Endothelial cell of umbilical vein (primary cell): ENCODE measurements at regions not wholly inside any gene's neighbourhood (a gene's known extent, or its start where the extent isn't known, plus 50 kb on each side); places are given as distances from the start of the nearest gene placed in this dataset.

Source experiments
- BruUV-seq: library from RNA; stranded (reverse); fragments of 400-500 nt; replicated peaks from 2 replicates; lab custom pipeline; 2021; lab: Mats Ljungman, UMichigan
- CTCF ChIA-PET: fragments of 300-600, 350-600 bp; sonication (Branson Sonifier 250); formaldehyde crosslinking; loops from one replicate; lab custom pipeline; 2021; ENCODE audit warnings: antibody characterized with exemption, inconsistent platforms; lab: Charles Lee
- POLR2A ChIA-PET: fragments of 300-600, 350-600 bp; sonication (Branson Sonifier 250); formaldehyde crosslinking; loops from one replicate; lab custom pipeline; 2021; ENCODE audit warnings: antibody characterized with exemption, inconsistent platforms; lab: Charles Lee
- DNase-seq: peaks from one replicate; pipeline ENCODE4 v3.0.0-alpha.2; 2011; ENCODE audit warnings: low read depth, low spot score
- FAIRE-seq: peaks from 2 replicates; lab custom pipeline; 2011; peaks lifted over from hg19 to GRCh38; lab: Jason Lieb, UNC
- H2AFZ ChIP-seq: 2 replicates; pipeline ENCODE4 v1.6.0; 2012; ENCODE audit warnings: low read depth, low read length, control low read depth, inconsistent platforms
- H3K27ac ChIP-seq: 2 replicates; pipeline ENCODE4 v1.5.1; 2011; ENCODE audit warnings: low read depth, mild to moderate bottlenecking, control low read depth, low read length, moderate library complexity; ENCODE audit not compliant: insufficient read depth
- H3K27me3 ChIP-seq, 2 experiments: 2 replicates each; pipeline versions ENCODE4 v1.6.0 to v1.6.1; 2011; ENCODE audit warnings: low read length in 2 of 2, mixed read lengths in 1 of 2; ENCODE audit not compliant: control insufficient read depth in 2 of 2, insufficient read depth in 2 of 2
- H3K36me3 ChIP-seq, 2 experiments: 2 replicates in 1 of 2; 3 replicates in 1 of 2; pipeline ENCODE4 v1.5.1; 2011; ENCODE audit warnings: low read length in 2 of 2, mild to moderate bottlenecking in 1 of 2, moderate library complexity in 1 of 2; ENCODE audit not compliant: control insufficient read depth in 2 of 2, insufficient read depth in 2 of 2; ENCODE audit errors: extremely low read depth in 1 of 2
- H3K4me1 ChIP-seq: 3 replicates; pipeline ENCODE4 v1.5.1; 2011; ENCODE audit warnings: mild to moderate bottlenecking, low read length; ENCODE audit not compliant: control insufficient read depth, insufficient read depth; ENCODE audit errors: extremely low read depth
- H3K4me2 ChIP-seq: 2 replicates; pipeline ENCODE4 v1.6.1; 2011; ENCODE audit warnings: low read length, control low read depth, mixed read lengths; ENCODE audit not compliant: insufficient read depth
- H3K4me3 ChIP-seq, 3 experiments: fragments of 200-600 bp in 1 of 3; sonication (generic), shearing (Covaris generic) in 1 of 3; replicated peaks in 1 of 3; 2 replicates each; pipeline ENCODE4 v1.5.1; 2011 to 2016; ENCODE audit warnings: control low read depth in 3 of 3, low read length in 3 of 3, mild to moderate bottlenecking in 2 of 3, inconsistent platforms in 1 of 3, low read depth in 1 of 3, moderate library complexity in 1 of 3; ENCODE audit not compliant: insufficient read depth in 1 of 3
- H3K79me2 ChIP-seq: 2 replicates; pipeline ENCODE4 v1.6.0; 2012; ENCODE audit warnings: low read length, inconsistent platforms; ENCODE audit not compliant: control insufficient read depth, insufficient read depth
- H3K9ac ChIP-seq: replicated peaks from 2 replicates; pipeline ENCODE3; 2011; ENCODE audit warnings: low read length, control low read depth; ENCODE audit not compliant: insufficient read depth; ENCODE audit errors: extremely low read depth
- H3K9me1 ChIP-seq: replicated peaks from 3 replicates; pipeline ENCODE4 v1.6.0; 2011; ENCODE audit warnings: mild to moderate bottlenecking, low read length; ENCODE audit not compliant: control insufficient read depth, insufficient read depth; ENCODE audit errors: extremely low read depth
- H3K9me3 ChIP-seq: replicated peaks from 2 replicates; pipeline ENCODE4 v1.5.1; 2012; ENCODE audit warnings: low read length, inconsistent platforms; ENCODE audit not compliant: control insufficient read depth, insufficient read depth
- H4K20me1 ChIP-seq: replicated peaks from 2 replicates; pipeline ENCODE3; 2011; ENCODE audit warnings: mild to moderate bottlenecking, low read length; ENCODE audit not compliant: control insufficient read depth, insufficient read depth; ENCODE audit errors: extremely low read depth
- EZH2 ChIP-seq: IDR thresholded peaks from 2 replicates; pipeline ENCODE4 v1.6.1; 2012; ENCODE audit warnings: borderline replicate concordance, low read depth, mild to moderate bottlenecking, moderate library complexity, low read length, inconsistent platforms; ENCODE audit not compliant: severe bottlenecking
- FOS ChIP-seq: IDR thresholded peaks from 2 replicates; pipeline ENCODE4 v1.6.1; 2011; ENCODE audit warnings: mild to moderate bottlenecking, low read length, moderate library complexity, borderline replicate concordance; ENCODE audit not compliant: insufficient read depth
- GATA2 ChIP-seq: IDR thresholded peaks from 2 replicates; pipeline ENCODE4 v1.7.0; 2011; ENCODE audit warnings: low read depth, mild to moderate bottlenecking, moderate library complexity, mixed read lengths, low read length; ENCODE audit not compliant: insufficient read length, insufficient read depth
- JUN ChIP-seq: IDR thresholded peaks from 2 replicates; pipeline ENCODE4 v1.6.1; 2011; ENCODE audit warnings: borderline replicate concordance, low read depth; ENCODE audit not compliant: insufficient read length, insufficient read depth
- MYC ChIP-seq: IDR thresholded peaks from one replicate; pipeline ENCODE4 v1.6.1; 2011; ENCODE audit warnings: mild to moderate bottlenecking, low read depth, low read length
- POLR2A ChIP-seq: IDR thresholded peaks from 2 replicates; pipeline ENCODE4 v1.6.1; 2012; ENCODE audit warnings: low read depth, mild to moderate bottlenecking, control low read depth, low read length
- POLR2AphosphoS5 ChIP-seq: IDR thresholded peaks from 2 replicates; pipeline ENCODE4 v1.6.1; 2012; ENCODE audit warnings: low read depth, mild to moderate bottlenecking, control low read depth, low read length, moderate library complexity; ENCODE audit not compliant: insufficient read depth
- dilution Hi-C: fragments of 300-500 bp; cut with MboI; formaldehyde crosslinking; loops from one replicate; pipeline ENCODE4 v1.15.0; 2019; ENCODE audit warnings: low sequenced_read_pairs; ENCODE audit not compliant: extremely low pct_ligation_motif_present
- intact Hi-C: fragments of 100-400 bp; cut with micrococcal nuclease; formaldehyde crosslinking; loops from one replicate; pipeline ENCODE4 v1.10.0; 2022
- TF ChIP-seq, protein P1 (sequence below), 2 donors: IDR thresholded peaks; 1 replicate in 1 of 2; 2 replicates in 1 of 2; pipeline ENCODE4 v1.5.1; 2011; ENCODE audit warnings: low read length in 2 of 2, mild to moderate bottlenecking in 2 of 2, moderate library complexity in 2 of 2, control low read depth in 1 of 2, inconsistent platforms in 1 of 2, low read depth in 1 of 2; ENCODE audit not compliant: insufficient read depth in 1 of 2; ENCODE audit errors: extremely low read depth in 1 of 2
- TF ChIP-seq, protein P2 (sequence below): IDR thresholded peaks from 2 replicates; pipeline ENCODE4 v1.6.1; 2011; ENCODE audit not compliant: insufficient read depth, insufficient read length

DNA sequence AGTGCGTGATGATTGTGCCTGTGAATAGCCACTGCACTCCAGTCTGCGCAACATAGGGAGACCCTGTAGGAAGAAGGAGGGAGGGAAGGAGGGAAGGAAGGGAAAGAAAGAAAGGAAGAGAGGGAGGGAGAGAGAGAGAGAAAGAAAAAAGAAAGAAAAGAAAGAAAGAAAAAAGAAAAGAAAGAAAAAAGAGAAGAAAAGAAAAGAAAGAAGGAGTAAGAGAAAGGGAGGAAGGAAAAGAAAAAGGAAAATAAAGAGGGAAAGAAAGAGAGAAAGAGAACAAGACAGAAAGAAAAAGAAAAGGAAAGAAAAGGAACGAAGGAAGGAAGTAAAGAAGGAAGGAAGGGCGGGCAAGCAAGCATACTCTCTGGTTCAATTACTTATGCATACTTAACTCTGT, 112.9 kb upstream of the ANK3 start:
- Histone ChIP-seq H3K9ac (no peak overlapping the region), H3K9me3 (no peaks in the 10 kb centered on the region), H2AFZ (no peak overlapping the region), H4K20me1 (no peaks in the 10 kb centered on the region), H3K27ac (no peak overlapping the region), H3K4me2 (no peak overlapping the region), H3K4me1 (no peaks in the 10 kb centered on the region), H3K4me3 (no peak overlapping the region), H3K79me2 (no peaks in the 10 kb centered on the region), H3K9me1 (no peaks in the 10 kb centered on the region), H3K27me3 (peaks cover 2 to 7% of the 10 kb centered on the region in 2 experiments), H3K36me3 (no peaks in the 10 kb centered on the region)
- no TSS peak for BruUV-seq
- POLR2A ChIA-PET = no interaction called here
- FAIRE-seq (no peak), DNase-seq (no peak)
- TF ChIP-seq, protein P1, sequence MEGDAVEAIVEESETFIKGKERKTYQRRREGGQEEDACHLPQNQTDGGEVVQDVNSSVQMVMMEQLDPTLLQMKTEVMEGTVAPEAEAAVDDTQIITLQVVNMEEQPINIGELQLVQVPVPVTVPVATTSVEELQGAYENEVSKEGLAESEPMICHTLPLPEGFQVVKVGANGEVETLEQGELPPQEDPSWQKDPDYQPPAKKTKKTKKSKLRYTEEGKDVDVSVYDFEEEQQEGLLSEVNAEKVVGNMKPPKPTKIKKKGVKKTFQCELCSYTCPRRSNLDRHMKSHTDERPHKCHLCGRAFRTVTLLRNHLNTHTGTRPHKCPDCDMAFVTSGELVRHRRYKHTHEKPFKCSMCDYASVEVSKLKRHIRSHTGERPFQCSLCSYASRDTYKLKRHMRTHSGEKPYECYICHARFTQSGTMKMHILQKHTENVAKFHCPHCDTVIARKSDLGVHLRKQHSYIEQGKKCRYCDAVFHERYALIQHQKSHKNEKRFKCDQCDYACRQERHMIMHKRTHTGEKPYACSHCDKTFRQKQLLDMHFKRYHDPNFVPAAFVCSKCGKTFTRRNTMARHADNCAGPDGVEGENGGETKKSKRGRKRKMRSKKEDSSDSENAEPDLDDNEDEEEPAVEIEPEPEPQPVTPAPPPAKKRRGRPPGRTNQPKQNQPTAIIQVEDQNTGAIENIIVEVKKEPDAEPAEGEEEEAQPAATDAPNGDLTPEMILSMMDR (IDR thresholded peaks at IDR 0.05; ENCODE audit: extremely low read depth in 1 of 2, insufficient read depth in 1 of 2, low read depth in 1 of 2, low read length in 2 of 2) = no peak
- TF ChIP-seq, protein P2, sequence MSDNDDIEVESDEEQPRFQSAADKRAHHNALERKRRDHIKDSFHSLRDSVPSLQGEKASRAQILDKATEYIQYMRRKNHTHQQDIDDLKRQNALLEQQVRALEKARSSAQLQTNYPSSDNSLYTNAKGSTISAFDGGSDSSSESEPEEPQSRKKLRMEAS = no peak
- TF ChIP-seq MYC (no peak), FOS (no peak), JUN (no peak), EZH2 (no peak)
- dilution Hi-C loops (no loop called here), intact Hi-C loops (no loop called here)
- CTCF ChIA-PET = no interaction called here

DNA sequence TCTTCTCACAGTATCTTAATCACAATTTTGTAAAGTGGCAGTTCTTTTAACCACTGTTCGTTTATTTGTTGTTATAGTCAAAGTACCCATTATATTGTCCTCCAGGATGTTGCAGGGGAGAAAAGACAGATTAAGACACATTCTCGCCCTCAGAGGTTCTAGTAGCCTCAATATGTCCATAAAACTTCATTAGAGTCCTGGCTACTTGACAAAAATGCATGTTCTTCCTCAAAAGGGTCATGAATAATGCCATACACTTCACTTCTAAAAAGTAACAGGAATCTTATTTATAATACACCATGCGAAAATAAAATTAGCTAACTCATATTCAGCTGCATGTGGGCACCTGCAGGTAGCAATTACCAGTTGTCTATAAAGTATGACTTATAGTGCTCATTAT, 109.3 kb upstream of the ANK3 start:
- CTCF ChIA-PET = no interaction called here
- Histone ChIP-seq H3K9me1 (no peaks in the 10 kb centered on the region), H3K27me3 (peaks cover 0 to 5% of the 10 kb centered on the region in 2 experiments), H3K36me3 (no peaks in the 10 kb centered on the region), H4K20me1 (no peaks in the 10 kb centered on the region), H3K27ac (no peak overlapping the region), H3K4me1 (no peaks in the 10 kb centered on the region), H3K4me2 (no peak overlapping the region), H3K4me3 (no peak overlapping the region), H3K9me3 (no peaks in the 10 kb centered on the region), H2AFZ (no peak overlapping the region), H3K9ac (no peak overlapping the region), H3K79me2 (no peaks in the 10 kb centered on the region)
- intact Hi-C loops = no loop called here
- TF ChIP-seq GATA2 = no peak
- no peak for TF ChIP-seq FOS
- no peak for TF ChIP-seq JUN
- TF ChIP-seq, protein P1 (IDR thresholded peaks at IDR 0.05; ENCODE audit: extremely low read depth in 1 of 2, insufficient read depth in 1 of 2, low read depth in 1 of 2, low read length in 2 of 2) = no peak
- TF ChIP-seq POLR2A = no peak
- no peak for TF ChIP-seq MYC
- TF ChIP-seq, protein P2 = no peak
- no peak for TF ChIP-seq POLR2AphosphoS5
- TF ChIP-seq EZH2 = no peak
- POLR2A ChIA-PET = no interaction called here
- DNase-seq (no peak), FAIRE-seq (no peak)
- dilution Hi-C loops = no loop called here
- no TSS peak for BruUV-seq
